ENCODE measurements at regions not wholly inside any gene's neighbourhood (a gene's known extent, or its start where the extent isn't known, plus 50 kb on each side); places are given as distances from the start of the nearest gene placed in this dataset.
"Not testable (repeated sequence)": the region's sequence is repeated elsewhere in the genome, so short reads cannot be mapped to it uniquely, and the experiment has no call there.

DNA sequence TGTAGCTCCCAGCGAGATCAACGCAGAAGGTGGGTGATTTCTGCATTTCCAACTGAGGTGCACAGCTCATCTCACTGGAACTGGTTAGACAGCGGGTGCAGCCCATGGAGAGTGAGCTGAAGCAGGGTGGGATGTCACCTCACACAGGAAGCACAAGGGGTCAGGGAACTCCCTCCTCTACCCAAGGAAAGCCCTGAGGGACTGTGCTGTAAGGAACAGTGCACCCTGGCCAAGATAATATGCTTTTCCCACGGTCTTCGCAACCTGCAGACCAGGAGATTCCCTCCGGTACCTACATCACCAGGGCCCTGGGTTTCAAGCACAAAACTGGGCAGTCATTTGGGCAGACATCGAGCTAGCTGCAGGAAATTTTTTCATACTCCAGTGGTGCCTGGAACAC, 216.4 kb upstream of the TET2 start:
- no peaks in the 10 kb centered on the region for H3K27me3 ChIP-seq (ENCODE audit: insufficient read depth, low read depth)
- H4K20me1 ChIP-seq (ENCODE audit: insufficient read depth): no peaks in the 10 kb centered on the region
- no peak overlapping the region for H3K27ac ChIP-seq
- no peak overlapping the region for H3K9ac ChIP-seq
- TF ChIP-seq, protein P1, sequence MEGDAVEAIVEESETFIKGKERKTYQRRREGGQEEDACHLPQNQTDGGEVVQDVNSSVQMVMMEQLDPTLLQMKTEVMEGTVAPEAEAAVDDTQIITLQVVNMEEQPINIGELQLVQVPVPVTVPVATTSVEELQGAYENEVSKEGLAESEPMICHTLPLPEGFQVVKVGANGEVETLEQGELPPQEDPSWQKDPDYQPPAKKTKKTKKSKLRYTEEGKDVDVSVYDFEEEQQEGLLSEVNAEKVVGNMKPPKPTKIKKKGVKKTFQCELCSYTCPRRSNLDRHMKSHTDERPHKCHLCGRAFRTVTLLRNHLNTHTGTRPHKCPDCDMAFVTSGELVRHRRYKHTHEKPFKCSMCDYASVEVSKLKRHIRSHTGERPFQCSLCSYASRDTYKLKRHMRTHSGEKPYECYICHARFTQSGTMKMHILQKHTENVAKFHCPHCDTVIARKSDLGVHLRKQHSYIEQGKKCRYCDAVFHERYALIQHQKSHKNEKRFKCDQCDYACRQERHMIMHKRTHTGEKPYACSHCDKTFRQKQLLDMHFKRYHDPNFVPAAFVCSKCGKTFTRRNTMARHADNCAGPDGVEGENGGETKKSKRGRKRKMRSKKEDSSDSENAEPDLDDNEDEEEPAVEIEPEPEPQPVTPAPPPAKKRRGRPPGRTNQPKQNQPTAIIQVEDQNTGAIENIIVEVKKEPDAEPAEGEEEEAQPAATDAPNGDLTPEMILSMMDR (conservative IDR thresholded peaks at IDR 0.05; ENCODE audit: low read depth, low read length): no peak
- no peak overlapping the region for H3K4me2 ChIP-seq
- H3K36me3 ChIP-seq (ENCODE audit: insufficient read depth): no peaks in the 10 kb centered on the region
- H3K4me1 ChIP-seq (ENCODE audit: low read depth, poor library complexity, severe bottlenecking): peaks cover 7% of the 10 kb centered on the region
- peak overlapping the region; percentile 18; the same call in 1 of the 2 replicates for H2AFZ ChIP-seq (ENCODE audit: low read depth)
- no peaks in the 10 kb centered on the region for H3K79me2 ChIP-seq (ENCODE audit: insufficient read depth, low read depth)
- H3K4me3 ChIP-seq (IDR thresholded peaks at IDR 0.05; ENCODE audit: insufficient read depth, low read depth, low read length): no peak overlapping the region

DNA sequence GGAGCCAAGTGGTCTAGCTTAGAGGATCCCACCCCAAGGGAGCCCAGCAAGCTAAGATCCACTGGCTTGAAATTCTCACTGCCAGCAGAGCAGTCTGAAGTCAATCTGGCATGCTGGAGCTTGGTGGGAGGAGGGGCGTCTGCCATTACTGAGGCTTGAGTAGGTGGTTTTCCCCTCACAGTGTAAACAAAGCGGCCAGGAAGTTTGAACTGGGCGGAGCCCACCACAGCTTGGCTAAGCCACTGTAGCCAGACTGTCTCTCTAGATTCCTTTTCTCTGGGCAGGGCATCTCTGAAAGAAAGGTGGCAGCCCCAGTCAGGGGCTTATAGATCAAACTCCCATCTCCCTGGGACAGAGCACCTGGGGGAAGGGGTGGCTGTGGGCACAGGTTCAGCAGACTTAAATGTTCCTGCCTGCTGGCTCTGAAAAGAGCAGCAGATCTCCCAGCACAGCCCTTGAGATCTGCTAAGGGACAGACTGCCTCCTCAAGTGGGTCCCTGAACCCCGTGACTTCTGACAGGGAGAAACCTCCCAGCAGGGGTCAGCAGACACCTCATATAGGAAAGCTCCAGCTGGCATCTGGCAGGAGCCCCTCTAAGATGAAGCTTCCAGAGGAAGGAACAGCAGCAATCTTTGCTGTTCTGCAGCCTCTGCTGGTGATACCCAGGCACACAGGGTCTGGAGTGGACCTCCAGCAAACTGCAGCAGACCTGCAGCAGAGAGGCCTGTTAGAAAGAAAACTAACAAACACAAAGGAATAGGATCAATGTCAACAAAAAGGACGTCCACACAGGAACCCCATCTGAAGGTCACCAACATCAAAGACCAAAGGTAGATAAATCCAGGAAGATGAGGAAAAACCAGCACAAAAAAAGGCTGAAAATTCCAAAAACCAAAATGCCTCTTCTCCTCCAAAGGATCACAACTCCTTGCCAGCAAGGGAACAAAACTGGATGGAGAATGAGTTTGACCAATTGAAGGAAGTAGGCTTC, 215.6 kb upstream of the TET2 start:
- H3K27me3 ChIP-seq (ENCODE audit: insufficient read depth, low read depth); H3K36me3 ChIP-seq (ENCODE audit: insufficient read depth); H3K4me2 ChIP-seq; H3K79me2 ChIP-seq (ENCODE audit: insufficient read depth, low read depth); H3K9ac ChIP-seq; H3K4me3 ChIP-seq (IDR thresholded peaks at IDR 0.05; ENCODE audit: insufficient read depth, low read depth, low read length); H3K27ac ChIP-seq; H4K20me1 ChIP-seq (ENCODE audit: insufficient read depth); H3K4me1 ChIP-seq (ENCODE audit: low read depth, poor library complexity, severe bottlenecking): not testable (repeated sequence)
- TF ChIP-seq, protein P1 (conservative IDR thresholded peaks at IDR 0.05; ENCODE audit: low read depth, low read length): 0 out of 2 replicates have a peak, but pooled peaks have one; percentile 14
- peak overlapping the region; percentile 18 for H2AFZ ChIP-seq (ENCODE audit: low read depth)

DNA sequence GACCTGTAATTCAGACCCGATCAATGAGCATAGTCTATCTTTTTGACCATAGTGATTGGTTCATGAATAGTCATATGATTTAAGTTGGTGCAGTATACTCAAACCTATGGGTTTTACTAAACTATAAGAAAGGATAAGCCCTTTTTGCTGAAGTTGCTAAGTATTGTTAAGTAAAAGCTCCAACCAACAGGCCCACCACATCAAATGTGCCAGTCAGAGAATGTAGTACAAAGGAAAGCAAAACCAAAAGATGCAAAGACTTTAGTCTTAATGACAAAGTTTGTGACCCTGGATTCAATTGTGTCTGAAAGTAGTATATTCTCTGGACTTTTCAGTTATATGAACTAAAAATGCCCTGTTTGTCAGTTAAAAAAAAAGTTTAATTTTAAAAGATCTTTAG, 208.1 kb upstream of the TET2 start:
- Histone ChIP-seq H3K4me2 (no peak overlapping the region), H3K27ac (no peak overlapping the region), H3K36me3 (ENCODE audit: insufficient read depth) (no peaks in the 10 kb centered on the region), H3K9ac (no peak overlapping the region), H3K4me1 (ENCODE audit: low read depth, poor library complexity, severe bottlenecking) (no peaks in the 10 kb centered on the region), H3K79me2 (ENCODE audit: insufficient read depth, low read depth) (no peaks in the 10 kb centered on the region), H3K27me3 (ENCODE audit: insufficient read depth, low read depth) (no peaks in the 10 kb centered on the region), H2AFZ (ENCODE audit: low read depth) (no peak overlapping the region), H4K20me1 (ENCODE audit: insufficient read depth) (no peaks in the 10 kb centered on the region), H3K4me3 (IDR thresholded peaks at IDR 0.05; ENCODE audit: insufficient read depth, low read depth, low read length) (no peak overlapping the region)
- TF ChIP-seq, protein P1 (conservative IDR thresholded peaks at IDR 0.05; ENCODE audit: low read depth, low read length): no peak

DNA sequence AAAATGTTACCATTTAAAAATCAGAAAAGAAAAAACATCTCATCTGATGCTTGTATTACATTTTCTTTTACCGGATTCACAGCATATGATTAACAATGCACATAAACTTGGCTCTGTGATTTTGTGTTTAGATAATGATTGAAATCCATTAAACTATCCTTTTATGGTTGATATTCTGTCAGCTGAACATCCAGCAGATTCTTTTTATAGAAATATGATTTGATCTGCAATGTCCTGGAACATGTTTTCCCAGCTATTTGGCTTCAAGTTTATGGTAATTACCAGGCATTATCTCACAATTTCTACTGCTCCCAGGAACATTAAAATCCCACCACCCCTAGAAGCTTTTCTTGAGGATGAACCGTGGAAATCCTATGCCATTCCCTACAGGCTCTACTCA, 205.7 kb upstream of the TET2 start:
- Histone ChIP-seq H2AFZ (ENCODE audit: low read depth) (no peak overlapping the region), H3K9ac (no peak overlapping the region), H3K4me3 (IDR thresholded peaks at IDR 0.05; ENCODE audit: insufficient read depth, low read depth, low read length) (no peak overlapping the region), H3K27me3 (ENCODE audit: insufficient read depth, low read depth) (no peaks in the 10 kb centered on the region), H3K4me1 (ENCODE audit: low read depth, poor library complexity, severe bottlenecking) (no peaks in the 10 kb centered on the region), H3K4me2 (no peak overlapping the region), H3K79me2 (ENCODE audit: insufficient read depth, low read depth) (no peaks in the 10 kb centered on the region), H3K27ac (no peak overlapping the region), H3K36me3 (ENCODE audit: insufficient read depth) (no peaks in the 10 kb centered on the region), H4K20me1 (ENCODE audit: insufficient read depth) (no peaks in the 10 kb centered on the region)
- TF ChIP-seq, protein P1 (conservative IDR thresholded peaks at IDR 0.05; ENCODE audit: low read depth, low read length): no peak

Measured in KMS-11 (cell line).